ENCODE measurements at regions not wholly inside any gene's neighbourhood (a gene's known extent, or its start where the extent isn't known, plus 50 kb on each side); places are given as distances from the start of the nearest gene placed in this dataset.
"Not testable (repeated sequence)": the region's sequence is repeated elsewhere in the genome, so short reads cannot be mapped to it uniquely, and the experiment has no call there.

DNA sequence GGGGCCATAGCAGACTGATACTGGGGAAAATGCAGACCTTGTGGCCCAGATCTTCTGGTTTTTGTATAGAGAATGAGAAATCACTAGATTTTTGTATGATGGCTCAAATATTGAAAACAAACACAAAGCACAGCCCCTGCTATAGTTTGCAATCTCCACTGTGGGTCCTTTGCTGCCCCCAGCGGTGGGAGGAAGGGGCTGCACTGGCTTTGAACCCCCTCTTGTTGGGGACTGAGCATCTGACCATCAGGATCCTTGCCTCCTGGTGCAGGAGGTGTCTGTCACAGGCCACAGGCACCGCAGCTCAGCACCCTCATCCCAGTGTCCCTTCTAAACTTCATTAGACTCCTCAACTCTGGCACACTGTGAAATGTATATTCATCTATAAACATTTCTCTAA lies 252.3 kb downstream of the BCL2L11 start:
- DNase-seq: not testable (repeated sequence)

GRCh38 chr2:111373989-111374388 lies 253.3 kb downstream of the BCL2L11 start:
- peak; percentile 20 for DNase-seq

DNA sequence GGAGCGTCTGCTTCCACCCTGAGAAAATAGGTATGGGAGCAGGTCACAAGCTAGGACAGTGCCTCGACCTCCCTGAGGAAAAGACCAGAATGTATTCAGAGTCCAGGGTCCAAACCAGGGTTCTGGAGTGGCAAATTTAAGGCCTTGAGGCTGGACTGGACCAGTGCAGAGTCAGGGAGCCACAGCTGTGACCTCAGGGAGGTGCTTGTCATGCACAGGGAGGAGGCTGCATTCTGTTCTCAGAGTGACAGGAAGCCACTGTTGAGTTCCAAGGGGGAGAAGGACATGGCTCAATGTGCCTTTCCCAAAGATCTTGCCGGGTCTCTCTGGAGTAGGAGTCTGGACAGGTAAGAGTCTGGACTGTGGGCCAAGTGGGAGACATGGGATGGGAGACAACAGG lies 254.0 kb downstream of the BCL2L11 start:
- not testable (repeated sequence) for DNase-seq

GRCh38 chr2:111375320-111375883 lies 254.7 kb downstream of the BCL2L11 start:
- not testable (repeated sequence) for DNase-seq

GRCh38 chr2:111376272-111376970 lies 255.7 kb downstream of the BCL2L11 start:
- not testable (repeated sequence) for DNase-seq

DNA sequence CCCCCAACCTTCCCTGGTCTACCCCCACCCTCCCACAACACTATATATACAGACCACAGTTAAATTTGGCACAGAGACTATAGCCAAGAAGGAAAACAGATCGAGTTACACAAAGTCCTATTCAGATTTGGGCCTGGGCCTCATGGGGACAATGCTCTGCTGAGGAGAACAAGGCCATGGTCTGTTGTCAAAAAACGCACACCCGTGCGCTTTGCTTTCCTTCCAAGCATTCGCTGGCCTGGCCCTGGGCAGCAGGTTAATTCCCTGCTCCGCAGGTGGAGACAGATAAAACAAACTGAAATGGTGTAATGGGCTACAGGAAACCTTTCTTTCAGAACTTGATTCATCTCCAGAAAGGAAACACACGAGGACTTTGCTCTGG lies 256.2 kb downstream of the BCL2L11 start:
- DNase-seq: not testable (repeated sequence)

DNA sequence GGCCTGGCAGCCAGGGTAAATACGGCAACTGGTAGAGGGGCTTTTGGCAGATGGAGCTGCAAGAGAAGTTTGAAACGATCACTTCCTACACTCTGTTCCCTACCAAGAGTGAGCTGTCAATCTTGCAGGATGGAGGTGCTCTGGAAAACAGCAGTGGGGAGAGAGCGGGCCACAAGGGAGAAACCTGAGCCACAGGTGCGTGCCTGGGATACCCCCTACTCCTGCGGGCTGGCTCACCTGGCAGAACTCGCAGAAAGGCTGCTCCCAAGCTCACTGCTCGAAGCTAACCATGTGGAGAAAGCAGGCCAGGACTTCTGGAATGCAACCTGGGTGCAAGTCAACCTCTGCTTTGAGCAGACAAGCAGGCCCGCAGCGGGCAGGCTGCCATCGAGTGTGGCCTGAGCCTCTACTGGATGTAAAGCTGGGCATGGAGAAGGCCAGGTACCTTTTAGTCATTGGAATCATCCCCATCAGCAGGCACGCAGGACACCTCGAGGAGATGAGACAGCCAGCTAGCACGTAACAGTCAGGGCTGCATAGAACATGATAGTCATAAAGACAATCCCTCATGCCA lies 256.8 kb downstream of the BCL2L11 start:
- not testable (repeated sequence) for DNase-seq

DNA sequence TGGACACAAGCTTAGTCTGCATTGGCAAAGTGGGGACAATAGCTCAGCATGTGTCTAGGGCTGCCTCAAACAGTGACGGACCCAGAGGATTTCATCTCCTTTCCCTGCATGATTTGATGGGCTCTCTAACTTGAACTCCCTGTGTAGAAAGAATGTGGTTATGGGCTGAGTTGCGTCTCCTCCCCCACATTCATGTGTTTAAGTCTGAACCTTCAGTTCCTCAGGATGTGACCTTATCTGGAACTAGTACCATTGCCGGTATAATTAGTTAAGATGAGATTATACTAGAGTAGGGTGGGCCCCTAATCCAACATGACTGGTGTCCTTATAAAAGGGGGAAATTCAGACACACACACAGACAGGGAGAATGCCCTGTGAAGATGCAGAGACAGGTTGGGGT lies 257.6 kb downstream of the BCL2L11 start:
- DNase-seq: not testable (repeated sequence)

DNA sequence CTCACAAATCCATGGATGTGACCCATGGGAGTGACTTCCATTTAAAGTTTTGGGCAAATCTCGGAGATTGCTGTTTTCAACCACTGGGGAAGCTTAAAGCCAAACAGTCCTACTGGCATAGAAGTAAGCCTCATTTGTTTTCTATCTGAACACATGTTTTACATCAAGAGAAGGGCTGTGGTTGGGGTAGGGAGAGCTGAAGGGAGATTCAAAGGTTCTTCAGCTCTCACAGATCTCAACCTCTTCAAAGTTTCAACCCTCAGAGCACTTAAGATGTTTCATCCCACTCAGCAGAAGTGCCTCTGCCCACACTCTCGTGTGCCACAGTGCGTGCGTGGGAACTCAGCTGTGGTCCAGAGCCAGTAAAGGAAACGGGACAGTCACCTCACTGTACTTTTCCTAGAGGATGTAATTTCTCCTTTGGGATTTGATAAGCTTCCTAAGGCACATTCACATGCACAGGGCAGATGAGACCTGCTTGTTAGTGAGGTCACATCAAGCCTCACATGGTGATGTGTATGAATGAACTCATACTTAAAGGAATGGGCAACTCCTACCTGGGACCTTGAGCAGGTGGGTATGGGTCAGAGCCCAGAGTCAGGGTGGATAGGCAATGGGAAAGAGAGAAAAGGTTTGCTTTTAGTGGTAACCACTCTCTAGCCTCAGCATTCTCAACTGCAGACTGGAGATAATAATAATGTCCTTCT lies 260.2 kb downstream of the BCL2L11 start:
- DNase-seq: peak; percentile 47

DNA sequence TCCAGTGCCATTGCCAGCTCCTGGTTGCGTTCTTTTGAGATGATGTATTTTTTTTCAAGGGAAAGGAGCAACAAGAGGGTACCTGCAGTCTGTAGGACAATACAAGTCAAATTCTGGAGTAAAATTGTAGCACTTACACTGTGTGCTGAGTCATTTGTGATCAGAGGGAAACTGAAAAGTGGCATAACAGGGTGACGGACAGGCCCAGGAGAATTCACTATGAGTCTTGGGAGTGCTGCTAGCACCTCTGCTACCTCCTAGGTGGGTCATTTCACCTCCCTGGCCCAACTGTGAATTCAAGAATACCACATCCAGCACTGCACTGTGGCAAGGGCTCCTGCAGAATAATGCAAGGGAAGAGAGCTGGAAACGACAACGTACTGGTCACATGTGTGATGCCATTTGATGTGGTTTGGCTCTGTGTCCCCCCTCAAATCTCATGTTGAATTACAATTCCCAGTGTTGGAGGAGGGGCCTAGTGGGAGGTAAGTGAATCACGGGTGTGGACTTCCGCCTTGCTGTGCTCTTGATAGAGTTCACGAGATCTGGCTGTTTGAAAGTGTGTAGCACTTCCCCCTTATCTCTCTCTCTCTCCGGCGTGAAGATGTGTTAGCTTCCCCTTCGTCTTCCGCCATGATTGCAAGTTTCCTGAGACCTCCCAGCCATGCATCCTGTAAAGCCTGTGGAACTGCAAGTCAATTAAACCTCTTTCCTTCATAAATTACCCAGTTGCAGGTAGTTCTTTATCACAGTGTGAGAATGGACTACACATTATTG lies 261.0 kb downstream of the BCL2L11 start:
- DNase-seq: not testable (repeated sequence)

GRCh38 chr2:111382507-111382906 lies 261.8 kb downstream of the BCL2L11 start:
- DNase-seq: not testable (repeated sequence)

GRCh38 chr2:111383311-111383710 lies 262.6 kb downstream of the BCL2L11 start:
- DNase-seq: not testable (repeated sequence)

GRCh38 chr2:111385226-111385957 lies 264.7 kb downstream of the BCL2L11 start:
- DNase-seq: not testable (repeated sequence)

DNA sequence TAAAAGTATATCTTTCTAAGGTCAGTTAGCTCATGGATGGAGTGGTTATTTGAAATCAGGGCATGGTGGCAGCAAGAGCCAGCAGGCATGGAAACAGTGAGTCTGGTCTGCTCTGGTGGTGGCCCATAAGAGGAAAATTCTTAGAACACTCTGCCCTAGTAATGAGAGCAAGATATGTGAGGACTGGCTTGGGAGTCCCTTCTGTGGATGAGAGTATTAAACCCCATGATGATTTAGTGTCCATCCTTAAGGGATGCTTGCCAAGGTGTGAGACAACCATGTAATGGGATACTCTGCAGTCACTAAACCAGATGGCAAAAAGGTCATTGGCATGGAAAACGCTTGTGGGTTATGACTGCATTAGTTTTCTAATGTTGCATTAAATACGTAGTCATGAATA lies 269.9 kb downstream of the BCL2L11 start:
- not testable (repeated sequence) for DNase-seq

DNA sequence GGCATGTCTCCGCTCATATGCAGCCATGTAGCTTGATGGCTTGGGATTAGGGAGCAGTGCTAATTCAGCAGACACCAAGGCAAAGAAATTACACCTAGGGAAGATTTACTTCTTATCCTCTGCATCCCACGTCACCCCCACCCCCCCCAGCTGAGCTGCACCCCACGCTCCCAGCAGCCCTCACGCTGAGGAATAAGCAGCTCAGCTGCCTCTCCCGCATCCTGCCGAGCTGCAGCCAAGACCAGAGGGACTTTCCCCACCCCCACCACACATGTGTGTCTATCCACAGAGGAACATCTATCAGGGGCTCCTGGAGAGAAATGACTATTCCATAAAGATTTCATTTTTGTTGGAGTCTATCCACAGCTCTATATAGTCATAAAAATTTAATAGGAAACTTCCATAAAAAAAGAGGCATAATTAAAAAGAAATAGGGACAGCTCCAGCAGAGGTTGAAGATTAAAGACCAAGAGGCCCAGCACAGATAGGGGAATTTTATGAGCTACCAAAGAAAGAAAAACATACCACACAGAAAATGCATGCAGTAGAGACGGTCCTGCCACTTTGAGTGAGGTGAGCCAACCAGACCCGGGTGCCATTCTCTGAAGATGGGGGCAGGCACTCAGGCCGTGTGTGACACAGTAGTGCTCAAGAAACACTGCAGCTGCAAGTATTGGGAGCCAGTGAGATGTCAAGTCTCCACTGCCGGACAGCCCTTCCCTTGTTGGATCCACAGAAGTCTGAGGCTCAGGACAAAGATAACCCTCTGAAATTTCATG lies 274.8 kb downstream of the BCL2L11 start:
- DNase-seq: peak; percentile 83

- DNase-seq: not testable (repeated sequence)
These were observed 280.0 kb downstream of the BCL2L11 start for GRCh38 chr2:111400598-111401253.

DNA sequence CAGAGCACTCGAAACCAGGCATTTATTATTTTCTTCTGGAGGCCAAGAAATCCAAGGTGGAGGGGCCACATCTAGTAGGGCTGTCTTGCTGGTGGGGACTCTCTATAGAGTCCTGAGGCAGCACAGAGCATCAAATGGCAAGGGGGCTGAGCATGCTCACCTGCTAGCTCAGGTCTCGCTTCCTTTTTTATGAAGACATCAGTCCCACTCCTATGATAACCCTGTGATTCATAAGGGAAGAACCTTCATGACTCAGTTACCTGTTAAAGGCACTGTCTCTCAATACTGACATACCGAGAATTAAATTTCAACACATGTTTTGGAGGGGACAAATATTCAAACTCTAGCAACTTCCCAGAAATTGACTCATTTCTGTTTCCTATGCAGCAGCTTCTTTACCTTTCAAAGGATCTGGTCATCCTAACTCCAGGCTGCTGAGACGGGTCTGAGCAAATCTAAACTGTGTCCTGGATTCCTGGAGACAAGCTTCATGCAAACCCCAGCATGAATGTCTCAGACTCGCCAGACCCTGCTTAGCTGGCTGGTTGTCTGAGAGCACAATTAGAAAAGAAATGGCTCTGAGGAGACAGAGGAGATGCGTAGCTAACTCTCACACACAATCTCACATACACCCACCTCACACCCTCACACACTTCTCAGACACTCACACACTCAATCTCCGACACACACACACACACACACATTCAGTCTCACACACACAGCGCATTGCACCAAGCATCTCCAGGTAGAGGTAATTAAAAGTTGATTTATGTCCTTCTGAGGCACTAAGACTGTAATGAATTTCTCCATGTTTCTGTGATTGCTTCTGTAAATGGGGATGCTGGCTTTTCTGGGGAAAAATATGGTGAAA lies 280.8 kb downstream of the BCL2L11 start:
- not testable (repeated sequence) for DNase-seq

GRCh38 chr2:111402450-111402849 lies 281.7 kb downstream of the BCL2L11 start:
- DNase-seq: not testable (repeated sequence)

DNA sequence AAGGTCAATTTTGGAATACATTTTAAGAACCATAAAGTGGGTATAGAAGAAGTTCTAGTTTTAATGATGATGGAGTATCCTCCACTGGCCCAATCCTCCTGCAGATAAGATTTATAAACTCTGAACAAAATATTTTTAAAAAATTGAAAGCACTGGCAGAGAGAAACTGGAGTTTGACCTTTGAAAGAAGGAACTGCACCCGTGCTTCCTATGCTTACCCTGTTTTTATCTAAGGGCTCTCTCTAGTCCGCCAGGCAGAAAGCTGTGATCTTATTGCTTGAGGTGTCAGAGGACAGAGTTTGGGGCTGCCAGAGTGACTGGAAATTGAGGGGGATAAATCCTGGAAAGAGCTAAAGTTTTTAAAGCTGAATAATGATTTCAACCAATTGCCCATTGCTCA lies 282.6 kb downstream of the BCL2L11 start:
- not testable (repeated sequence) for DNase-seq

DNA sequence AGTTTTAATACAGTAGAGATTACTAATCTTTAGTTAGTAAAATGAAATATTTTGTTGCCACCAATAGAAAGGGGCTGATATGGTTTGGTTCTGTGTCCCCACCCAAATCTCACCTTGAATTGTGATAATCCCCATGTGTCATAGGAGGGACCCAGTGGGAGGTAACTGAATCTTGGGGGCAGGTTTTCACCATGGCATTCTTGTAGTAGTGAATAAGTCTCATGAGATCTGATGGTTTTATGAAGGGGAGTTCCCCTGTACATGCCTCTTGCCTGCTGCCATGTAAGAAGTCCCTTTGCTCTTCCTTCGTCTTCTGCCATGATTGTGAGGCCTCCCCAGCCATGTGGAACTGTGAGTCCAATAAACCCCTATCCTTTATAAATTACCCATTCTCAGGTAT lies 285.9 kb downstream of the BCL2L11 start:
- not testable (repeated sequence) for DNase-seq

All from activated CD4-positive, alpha-beta T cell treated with anti-CD3 and anti-CD28 coated beads for 48 hours (primary cell).